CD14-positive monocyte (primary cell): ENCODE measurements at regions not wholly inside any gene's neighbourhood (a gene's known extent, or its start where the extent isn't known, plus 50 kb on each side); places are given as distances from the start of the nearest gene placed in this dataset.

Experiments
- DNase-seq, 3 donors: peaks; one replicate each; pipeline ENCODE4 v3.0.0-alpha.2; 2011 to 2022
- H2AFZ ChIP-seq: 2 replicates; pipeline ENCODE4 v1.6.0; 2012; ENCODE audit warnings: mild to moderate bottlenecking, low read depth, low read length, inconsistent platforms; ENCODE audit not compliant: insufficient read depth, poor library complexity, severe bottlenecking
- H3K27ac ChIP-seq, 2 donors: 1 replicate in 1 of 2; 2 replicates in 1 of 2; pipeline ENCODE4 v1.5.1; 2012 to 2013; ENCODE audit warnings: low read length in 2 of 2, control low read depth in 1 of 2, inconsistent platforms in 1 of 2, low read depth in 1 of 2, mild to moderate bottlenecking in 1 of 2
- H3K27me3 ChIP-seq, 2 donors: one replicate each; pipeline versions ENCODE4 v1.6.0 to v1.6.1; 2011 to 2013; ENCODE audit warnings: low read length in 2 of 2; ENCODE audit not compliant: control insufficient read depth in 2 of 2, insufficient read depth in 2 of 2
- H3K36me3 ChIP-seq, 2 donors: replicated peaks in 1 of 2; 1 replicate in 1 of 2; 2 replicates in 1 of 2; pipeline versions ENCODE4 v1.5.1 to v1.6.1; 2012 to 2013; ENCODE audit warnings: low read length in 2 of 2, control low read depth in 1 of 2, inconsistent platforms in 1 of 2, mild to moderate bottlenecking in 1 of 2; ENCODE audit not compliant: insufficient read depth in 2 of 2, control insufficient read depth in 1 of 2
- H3K4me1 ChIP-seq, 2 donors: 1 replicate in 1 of 2; 2 replicates in 1 of 2; pipeline versions ENCODE4 v1.5.1 to v1.6.1; 2012 to 2013; ENCODE audit warnings: low read length in 2 of 2, control low read depth in 1 of 2, inconsistent platforms in 1 of 2, mild to moderate bottlenecking in 1 of 2, moderate library complexity in 1 of 2; ENCODE audit not compliant: insufficient read depth in 2 of 2, control insufficient read depth in 1 of 2
- H3K4me2 ChIP-seq: replicated peaks from 2 replicates; pipeline ENCODE3; 2012; ENCODE audit warnings: low read length, moderate library complexity, mild to moderate bottlenecking; ENCODE audit not compliant: poor library complexity, severe bottlenecking; ENCODE audit errors: extremely low read depth
- H3K4me3 ChIP-seq, 3 experiments: fragments of 200-600 bp in 1 of 3; sonication (generic) in 1 of 3; replicated peaks in 1 of 3; 1 replicate in 2 of 3; 2 replicates in 1 of 3; pipeline ENCODE4 v1.5.1; 2011 to 2013; ENCODE audit warnings: low read length in 3 of 3, mild to moderate bottlenecking in 3 of 3, control low read depth in 2 of 3, low read depth in 2 of 3, inconsistent platforms in 1 of 3, moderate library complexity in 1 of 3
- H3K79me2 ChIP-seq: 2 replicates; pipeline ENCODE4 v1.6.0; 2012; ENCODE audit warnings: mild to moderate bottlenecking, control low read depth, inconsistent platforms, low read length, moderate library complexity; ENCODE audit not compliant: insufficient read depth
- H3K9ac ChIP-seq: 2 replicates; pipeline ENCODE4 v1.6.0; 2017; ENCODE audit warnings: low read length, mild to moderate bottlenecking; ENCODE audit not compliant: insufficient read depth, poor library complexity, severe bottlenecking
- H3K9me3 ChIP-seq, 2 donors: replicated peaks in 1 of 2; 1 replicate in 1 of 2; 2 replicates in 1 of 2; pipeline versions ENCODE4 v1.5.1 to v1.6.1; 2012 to 2013; ENCODE audit warnings: low read length in 2 of 2, control low read depth in 1 of 2; ENCODE audit not compliant: control insufficient read depth in 1 of 2, insufficient read depth in 1 of 2
- H4K20me1 ChIP-seq: 2 replicates; pipeline ENCODE4 v1.6.0; 2012; ENCODE audit warnings: mild to moderate bottlenecking, low read length, control low read depth, moderate library complexity; ENCODE audit not compliant: insufficient read depth
- H3K27ac Mint-ChIP-seq, 7 donors: one replicate each; pipeline ENCODE4 v1.8.0; 2020; ENCODE audit warnings: mild to moderate bottlenecking in 7 of 7, mixed read lengths in 7 of 7, moderate library complexity in 6 of 7, inconsistent platforms in 2 of 7
- H3K27me3 Mint-ChIP-seq, 3 donors: one replicate each; pipeline ENCODE4 v1.8.0; 2021 to 2022; ENCODE audit warnings: low read depth in 3 of 3, mild to moderate bottlenecking in 3 of 3, mixed read lengths in 3 of 3, moderate library complexity in 3 of 3, inconsistent platforms in 1 of 3
- H3K36me3 Mint-ChIP-seq, 2 donors: one replicate each; pipeline ENCODE4 v1.8.0; 2020; ENCODE audit warnings: mixed read lengths in 2 of 2, inconsistent platforms in 1 of 2, mild to moderate bottlenecking in 1 of 2
- H3K4me1 Mint-ChIP-seq: one replicate; pipeline ENCODE4 v1.8.0; 2020; ENCODE audit warnings: mild to moderate bottlenecking, mixed read lengths
- H3K4me3 Mint-ChIP-seq, 2 donors: one replicate each; pipeline ENCODE4 v1.8.0; 2020; ENCODE audit warnings: mild to moderate bottlenecking in 2 of 2, mixed read lengths in 2 of 2, moderate library complexity in 1 of 2
- H3K9me3 Mint-ChIP-seq, 7 donors: one replicate each; pipeline ENCODE4 v1.8.0; 2020 to 2022; ENCODE audit warnings: mixed read lengths in 7 of 7, mild to moderate bottlenecking in 6 of 7, moderate library complexity in 6 of 7, inconsistent platforms in 2 of 7
- WGBS: methylation state at CpG from one replicate; pipeline ENCODE4 v1.1.5; 2013; ENCODE audit warnings: missing lambda C conversion rate; ENCODE audit not compliant: insufficient coverage; 5-methylcytosine and 5-hydroxymethylcytosine counted together
- intact Hi-C, 2 donors: fragments of 100-400 bp; cut with micrococcal nuclease; formaldehyde crosslinking; loops; one replicate each; pipeline versions ENCODE4 v1.15.0 to v1.15.1; 2023
- TF ChIP-seq, protein P1 (sequence below): fragments of 200-600 bp; IDR thresholded peaks from one replicate; pipeline ENCODE4 v1.8.0; 2022; ENCODE audit warnings: antibody characterized with exemption, mild to moderate bottlenecking

DNA sequence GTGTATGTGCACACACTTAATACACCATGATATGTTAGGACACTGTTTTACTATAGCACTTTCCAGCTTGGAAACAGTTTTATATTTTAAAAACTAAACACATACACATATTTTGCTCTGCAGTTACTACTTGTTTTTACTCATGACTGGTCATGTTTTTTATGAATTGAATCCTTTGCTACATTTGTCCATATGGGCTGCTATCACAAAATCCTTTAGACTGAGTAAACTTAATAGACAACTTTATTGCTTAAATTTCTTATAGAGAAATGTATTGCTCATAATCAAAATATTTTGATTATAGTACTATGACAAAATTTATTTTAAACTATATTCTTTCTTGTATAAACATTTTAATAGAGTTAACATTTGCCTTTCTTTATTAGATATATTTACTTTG lies 314.8 kb downstream of the RBM43 start:
- Histone ChIP-seq H3K4me3 (no peak overlapping the region), H3K27ac (no peak overlapping the region), H3K9me3 (peaks cover 0 to 4% of the 10 kb centered on the region in 2 donors), H2AFZ (no peak overlapping the region), H4K20me1 (no peaks in the 10 kb centered on the region), H3K4me1 (no peaks in the 10 kb centered on the region), H3K27me3 (no peaks in the 10 kb centered on the region), H3K4me2 (no peak overlapping the region), H3K36me3 (no peaks in the 10 kb centered on the region), H3K9ac (no peak overlapping the region), H3K79me2 (no peaks in the 10 kb centered on the region)
- H3K36me3 Mint-ChIP-seq, result no peaks in the 10 kb centered on the region
- no peak overlapping the region for H3K27ac Mint-ChIP-seq
- no peaks in the 10 kb centered on the region for H3K27me3 Mint-ChIP-seq
- H3K9me3 Mint-ChIP-seq, result peaks cover 0 to 7% (median under 1%) of the 10 kb centered on the region in 7 donors
- intact Hi-C loops, result no loop called here
- DNase-seq, result no peak
- H3K4me3 Mint-ChIP-seq, result no peak overlapping the region
- TF ChIP-seq, protein P1, sequence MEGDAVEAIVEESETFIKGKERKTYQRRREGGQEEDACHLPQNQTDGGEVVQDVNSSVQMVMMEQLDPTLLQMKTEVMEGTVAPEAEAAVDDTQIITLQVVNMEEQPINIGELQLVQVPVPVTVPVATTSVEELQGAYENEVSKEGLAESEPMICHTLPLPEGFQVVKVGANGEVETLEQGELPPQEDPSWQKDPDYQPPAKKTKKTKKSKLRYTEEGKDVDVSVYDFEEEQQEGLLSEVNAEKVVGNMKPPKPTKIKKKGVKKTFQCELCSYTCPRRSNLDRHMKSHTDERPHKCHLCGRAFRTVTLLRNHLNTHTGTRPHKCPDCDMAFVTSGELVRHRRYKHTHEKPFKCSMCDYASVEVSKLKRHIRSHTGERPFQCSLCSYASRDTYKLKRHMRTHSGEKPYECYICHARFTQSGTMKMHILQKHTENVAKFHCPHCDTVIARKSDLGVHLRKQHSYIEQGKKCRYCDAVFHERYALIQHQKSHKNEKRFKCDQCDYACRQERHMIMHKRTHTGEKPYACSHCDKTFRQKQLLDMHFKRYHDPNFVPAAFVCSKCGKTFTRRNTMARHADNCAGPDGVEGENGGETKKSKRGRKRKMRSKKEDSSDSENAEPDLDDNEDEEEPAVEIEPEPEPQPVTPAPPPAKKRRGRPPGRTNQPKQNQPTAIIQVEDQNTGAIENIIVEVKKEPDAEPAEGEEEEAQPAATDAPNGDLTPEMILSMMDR, result no peak
- H3K4me1 Mint-ChIP-seq, result no peaks in the 10 kb centered on the region

DNA sequence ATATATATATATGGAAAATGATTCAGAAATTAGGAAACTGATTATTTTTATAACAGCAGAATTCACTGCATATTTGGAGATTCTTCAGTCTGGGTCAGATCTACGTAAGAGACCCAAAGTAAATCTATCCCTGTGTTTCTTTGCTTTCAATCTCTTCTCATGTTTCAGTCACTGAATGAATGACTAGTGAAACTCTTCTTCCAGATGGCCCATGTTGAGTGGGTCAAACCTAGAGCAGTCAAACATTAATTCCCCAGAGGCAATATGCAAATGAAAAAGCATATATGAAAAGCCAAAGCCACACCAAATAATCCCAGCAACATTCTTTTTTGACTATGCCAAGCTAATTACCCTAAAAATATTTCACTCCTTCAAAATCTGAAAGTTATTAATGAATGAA lies 317.3 kb downstream of the RBM43 start:
- TF ChIP-seq, protein P1, result no peak
- H3K36me3 Mint-ChIP-seq, result no peaks in the 10 kb centered on the region
- no peaks in the 10 kb centered on the region for H3K27me3 Mint-ChIP-seq
- Histone ChIP-seq H3K9ac (no peak overlapping the region), H4K20me1 (no peaks in the 10 kb centered on the region), H3K9me3 (no peaks in the 10 kb centered on the region), H2AFZ (no peak overlapping the region), H3K79me2 (no peaks in the 10 kb centered on the region), H3K36me3 (no peaks in the 10 kb centered on the region), H3K4me2 (no peak overlapping the region), H3K27ac (no peak overlapping the region), H3K4me1 (no peaks in the 10 kb centered on the region), H3K4me3 (no peak overlapping the region), H3K27me3 (no peaks in the 10 kb centered on the region)
- H3K4me1 Mint-ChIP-seq, result no peaks in the 10 kb centered on the region
- H3K4me3 Mint-ChIP-seq, result no peak overlapping the region
- H3K9me3 Mint-ChIP-seq, result peaks cover 0 to 1% (median 0%) of the 10 kb centered on the region in 7 donors
- intact Hi-C loops, result no loop called here
- no peak for DNase-seq
- H3K27ac Mint-ChIP-seq, result no peak overlapping the region
- WGBS, result no CpG with 5 or more reads among the region's 1 CpG
